Suprapubic skin (tissue), 4 donors: ENCODE measurements at regions not wholly inside any gene's neighbourhood (a gene's known extent, or its start where the extent isn't known, plus 50 kb on each side); places are given as distances from the start of the nearest gene placed in this dataset.

Experiments
- CTCF ChIP-seq, 2 donors: fragments of 200-600 bp in 1 of 2; fragments of 450-650 bp in 1 of 2; sonication (generic) in 1 of 2; IDR thresholded peaks; one replicate each; pipeline ENCODE4 v1.5.1; 2016 to 2019; ENCODE audit warnings: antibody characterized with exemption in 2 of 2, mild to moderate bottlenecking in 1 of 2, moderate library complexity in 1 of 2
- POLR2A ChIP-seq, 2 donors: fragments of 450-650 bp; IDR thresholded peaks; one replicate each; pipeline ENCODE4 v1.6.1; 2017; ENCODE audit warnings: antibody characterized with exemption in 2 of 2, mild to moderate bottlenecking in 2 of 2, moderate library complexity in 2 of 2
- POLR2AphosphoS5 ChIP-seq, 3 donors: sonication (generic); formaldehyde crosslinking; IDR thresholded peaks; one replicate each; pipeline ENCODE4 v1.6.1; 2017; ENCODE audit warnings: antibody characterized with exemption in 3 of 3

GRCh38 chr19:27392027-27392632, 1820.8 kb downstream of the UQCRFS1 start:
- no peak for TF ChIP-seq POLR2AphosphoS5 (IDR thresholded peaks at IDR 0.05)
- TF ChIP-seq CTCF (IDR thresholded peaks at IDR 0.05): no peak
- no peak for TF ChIP-seq POLR2A (IDR thresholded peaks at IDR 0.05)
